ENCODE measurements at regions not wholly inside any gene's neighbourhood (a gene's known extent, or its start where the extent isn't known, plus 50 kb on each side); places are given as distances from the start of the nearest gene placed in this dataset.

DNA sequence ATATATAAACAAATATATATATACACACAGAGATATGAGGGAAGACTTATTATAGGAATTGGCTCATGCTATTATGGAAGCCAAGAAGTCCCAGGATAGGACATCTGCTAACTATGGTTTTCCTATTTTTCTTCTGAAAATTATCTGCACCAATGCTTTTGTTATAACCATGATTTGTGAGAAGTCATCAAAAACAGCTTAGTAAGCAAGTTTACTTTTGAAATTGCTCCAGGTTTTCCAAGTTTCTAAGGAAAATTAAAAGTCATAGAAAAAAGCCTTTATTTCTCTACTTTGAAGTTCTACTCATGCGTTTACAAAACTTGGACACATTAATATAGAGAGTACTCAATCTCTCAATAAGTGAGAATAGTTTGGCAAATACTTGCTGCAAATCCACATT lies 213.1 kb downstream of the TRAM1L1 start:
- Histone ChIP-seq H3K9me3 (ENCODE audit: control insufficient read depth, low read depth, low read length) (no peaks in the 10 kb centered on the region), H3K14ac (ENCODE audit: insufficient read depth, low read length) (no peak overlapping the region), H2BK12ac (ENCODE audit: insufficient read length, low read depth, low read length) (no peak overlapping the region), H3K56ac (ENCODE audit: insufficient read length, low read depth, low read length) (no peak overlapping the region), H4K5ac (ENCODE audit: insufficient read length, low read depth, low read length) (no peak overlapping the region), H3K4me1 (ENCODE audit: insufficient read depth, low read length) (no peaks in the 10 kb centered on the region), H3K79me1 (ENCODE audit: insufficient read depth, low read depth, low read length, poor library complexity, severe bottlenecking) (no peaks in the 10 kb centered on the region), H3K27ac (ENCODE audit: insufficient read length, low read depth, low read length) (no peak overlapping the region), H2BK5ac (ENCODE audit: insufficient read length, low read length) (no peak overlapping the region), H3K4me2 (ENCODE audit: insufficient read depth, insufficient read length, low read length) (no peak overlapping the region), H3K79me2 (ENCODE audit: insufficient read depth, low read length) (no peaks in the 10 kb centered on the region), H3K23ac (ENCODE audit: insufficient read length, low read depth, low read length) (no peak overlapping the region), H4K91ac (ENCODE audit: insufficient read length, low read depth, low read length) (no peak overlapping the region), H2BK20ac (ENCODE audit: low read depth, low read length, poor library complexity, severe bottlenecking) (no peak overlapping the region), H4K20me1 (ENCODE audit: control insufficient read depth, insufficient read depth, insufficient read length) (no peaks in the 10 kb centered on the region), H3K9ac (ENCODE audit: extremely low read depth, insufficient read length, low read length) (no peak overlapping the region), H3T11ph (ENCODE audit: low read length) (no peak overlapping the region), H3K23me2 (ENCODE audit: insufficient read length, low read depth, low read length, poor library complexity, severe bottlenecking) (no peaks in the 10 kb centered on the region), H3K27me3 (ENCODE audit: insufficient read depth, low read length) (no peaks in the 10 kb centered on the region), H4K8ac (replicated peaks; ENCODE audit: insufficient read length, low read depth, low read length) (no peak overlapping the region), H2BK120ac (ENCODE audit: low read depth, low read length, poor library complexity, severe bottlenecking) (no peak overlapping the region), H2AK5ac (ENCODE audit: insufficient read length, low read length) (no peak overlapping the region), H3K4ac (ENCODE audit: low read depth, low read length) (no peak overlapping the region), H2BK15ac (ENCODE audit: low read depth, low read length) (no peak overlapping the region), H3K18ac (ENCODE audit: insufficient read length, low read depth, low read length) (no peak overlapping the region), H2AFZ (ENCODE audit: low read length) (no peak overlapping the region)
- no peak for TF ChIP-seq CTCF (conservative IDR thresholded peaks at IDR 0.05)
- Mint-ChIP-seq H3K9me3 (no peaks in the 10 kb centered on the region), H3K27ac (no peak overlapping the region), H3K27me3 (ENCODE audit: low read depth) (no peaks in the 10 kb centered on the region), H3K4me3 (no peak overlapping the region), H3K36me3 (ENCODE audit: insufficient read depth in 1 of 3, low read depth in 3 of 3) (no peaks in the 10 kb centered on the region), H3K4me1 (no peaks in the 10 kb centered on the region)
- WGBS (ENCODE audit: extremely low coverage, insufficient read length, low lambda C conversion rate), result no CpG with 5 or more reads among the region's 1 CpG
- no peak for DNase-seq
